ENCODE measurements at regions not wholly inside any gene's neighbourhood (a gene's known extent, or its start where the extent isn't known, plus 50 kb on each side); places are given as distances from the start of the nearest gene placed in this dataset.

GRCh38 chr12:125610971-125611370 is 545.7 kb downstream of the AACS start:
- TF ChIP-seq, protein P1, sequence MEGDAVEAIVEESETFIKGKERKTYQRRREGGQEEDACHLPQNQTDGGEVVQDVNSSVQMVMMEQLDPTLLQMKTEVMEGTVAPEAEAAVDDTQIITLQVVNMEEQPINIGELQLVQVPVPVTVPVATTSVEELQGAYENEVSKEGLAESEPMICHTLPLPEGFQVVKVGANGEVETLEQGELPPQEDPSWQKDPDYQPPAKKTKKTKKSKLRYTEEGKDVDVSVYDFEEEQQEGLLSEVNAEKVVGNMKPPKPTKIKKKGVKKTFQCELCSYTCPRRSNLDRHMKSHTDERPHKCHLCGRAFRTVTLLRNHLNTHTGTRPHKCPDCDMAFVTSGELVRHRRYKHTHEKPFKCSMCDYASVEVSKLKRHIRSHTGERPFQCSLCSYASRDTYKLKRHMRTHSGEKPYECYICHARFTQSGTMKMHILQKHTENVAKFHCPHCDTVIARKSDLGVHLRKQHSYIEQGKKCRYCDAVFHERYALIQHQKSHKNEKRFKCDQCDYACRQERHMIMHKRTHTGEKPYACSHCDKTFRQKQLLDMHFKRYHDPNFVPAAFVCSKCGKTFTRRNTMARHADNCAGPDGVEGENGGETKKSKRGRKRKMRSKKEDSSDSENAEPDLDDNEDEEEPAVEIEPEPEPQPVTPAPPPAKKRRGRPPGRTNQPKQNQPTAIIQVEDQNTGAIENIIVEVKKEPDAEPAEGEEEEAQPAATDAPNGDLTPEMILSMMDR (IDR thresholded peaks at IDR 0.05; ENCODE audit: insufficient read depth, low read length, poor library complexity, severe bottlenecking): no peak
- TF ChIP-seq EZH2phosphoT487 (conservative IDR thresholded peaks at IDR 0.05; ENCODE audit: low read length): no peak
